HG02759 (cell line): ENCODE measurements at regions not wholly inside any gene's neighbourhood (a gene's known extent, or its start where the extent isn't known, plus 50 kb on each side); places are given as distances from the start of the nearest gene placed in this dataset.
"Not testable (repeated sequence)": the region's sequence is repeated elsewhere in the genome, so short reads cannot be mapped to it uniquely, and the experiment has no call there.

Experiments
- ATAC-seq: cut with Tn5 transposase; IDR thresholded peaks from one replicate; pipeline ENCODE4 v1.9.1; 2021; ENCODE audit warnings: mild to moderate bottlenecking, moderate library complexity; ENCODE audit not compliant: unreplicated experiment

GRCh38 chr20:29119684-29120083 lies 2137.8 kb upstream of the DEFB115 start:
- not testable (repeated sequence) for ATAC-seq

DNA sequence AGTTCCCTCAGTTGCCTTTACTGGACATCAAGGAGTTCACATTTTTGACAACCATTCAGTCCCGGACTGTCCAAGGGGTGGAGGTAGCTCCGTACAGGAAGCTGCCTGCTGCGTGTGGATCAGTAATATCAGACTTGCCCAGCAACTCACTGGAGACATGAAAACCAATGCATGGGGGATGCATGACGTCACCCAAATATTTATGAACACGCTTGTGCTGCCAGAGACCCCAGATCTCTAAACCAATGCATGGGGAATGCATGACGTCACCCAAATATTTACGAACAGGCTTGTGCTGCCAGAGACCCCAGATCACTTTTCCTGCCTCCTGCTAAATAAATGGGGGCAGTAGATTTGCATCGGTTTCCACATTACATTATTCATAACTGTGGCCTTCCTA lies 2137.4 kb upstream of the DEFB115 start:
- ATAC-seq: not testable (repeated sequence)

GRCh38 chr20:29120575-29120974 lies 2136.9 kb upstream of the DEFB115 start:
- ATAC-seq: not testable (repeated sequence)

DNA sequence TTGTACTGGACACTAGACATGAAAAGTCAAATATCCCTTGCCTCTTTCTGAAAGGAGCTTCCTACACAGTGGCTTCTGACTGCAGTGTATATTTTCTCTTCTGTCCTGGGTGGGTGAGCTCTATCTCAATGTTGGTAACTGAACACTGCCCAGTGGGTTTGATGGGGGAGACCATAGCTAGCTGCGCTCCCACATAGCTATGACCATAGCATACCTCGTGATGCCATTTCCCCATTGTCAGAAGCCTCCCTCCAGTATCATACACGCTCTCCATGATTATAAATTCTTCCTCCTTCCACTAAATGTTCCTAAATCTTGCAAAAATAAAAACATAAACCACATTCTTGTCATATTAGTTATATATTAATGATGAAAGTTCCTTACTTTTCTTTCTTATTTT lies 2134.7 kb upstream of the DEFB115 start:
- ATAC-seq: not testable (repeated sequence)

- ATAC-seq: no peak
Measured at GRCh38 chr20:29123861-29124260, 2133.6 kb upstream of the DEFB115 start.
